Breast epithelium (tissue), 4 donors: ENCODE measurements at regions not wholly inside any gene's neighbourhood (a gene's known extent, or its start where the extent isn't known, plus 50 kb on each side); places are given as distances from the start of the nearest gene placed in this dataset.

Source experiments
- DNase-seq, 2 donors: peaks; one replicate each; pipeline ENCODE4 v3.0.0-alpha.2; 2019; ENCODE audit warnings: low spot score in 2 of 2
- H3K27ac ChIP-seq, 2 donors: fragments of 200-600 bp; sonication (generic) in 1 of 2; one replicate each; pipeline ENCODE4 v1.5.1; 2016 to 2019; ENCODE audit warnings: mild to moderate bottlenecking in 1 of 2
- H3K27me3 ChIP-seq, 2 donors: fragments of 200-600 bp; sonication (generic) in 1 of 2; one replicate each; pipeline versions ENCODE4 v1.5.1 to v1.6.0; 2017 to 2019; ENCODE audit warnings: control low read depth in 1 of 2, mild to moderate bottlenecking in 1 of 2
- H3K36me3 ChIP-seq: fragments of 200-600 bp; one replicate; pipeline ENCODE4 v1.5.1; 2019
- H3K4me1 ChIP-seq, 2 donors: fragments of 200-600 bp; sonication (generic); one replicate each; pipeline ENCODE4 v1.5.1; 2016 to 2019; ENCODE audit warnings: control low read depth in 1 of 2
- H3K4me3 ChIP-seq, 3 donors: fragments of 200-600 bp; sonication (generic); 1 replicate in 2 of 3; 2 replicates in 1 of 3; pipeline ENCODE4 v1.5.1; 2016 to 2019; ENCODE audit warnings: mild to moderate bottlenecking in 3 of 3, moderate library complexity in 2 of 3
- H3K9me3 ChIP-seq, 2 donors: fragments of 200-600 bp; sonication (generic) in 1 of 2; one replicate each; pipeline ENCODE4 v1.5.1; 2016 to 2019; ENCODE audit warnings: control low read depth in 1 of 2
- CTCF ChIP-seq, 3 donors: fragments of 450-650 bp; IDR thresholded peaks; one replicate each; pipeline ENCODE4 v1.5.1; 2016 to 2017; ENCODE audit warnings: antibody characterized with exemption in 3 of 3, mild to moderate bottlenecking in 3 of 3, moderate library complexity in 3 of 3
- POLR2A ChIP-seq: fragments of 450-650 bp; IDR thresholded peaks from one replicate; pipeline ENCODE4 v1.6.1; 2016; ENCODE audit warnings: antibody characterized with exemption, mild to moderate bottlenecking, moderate library complexity
- POLR2AphosphoS5 ChIP-seq, 3 donors: sonication (generic); formaldehyde crosslinking; IDR thresholded peaks; one replicate each; pipeline ENCODE4 v1.6.1; 2017; ENCODE audit warnings: antibody characterized with exemption in 3 of 3
- intact Hi-C: fragments of 100-400 bp; cut with DNase I; formaldehyde crosslinking; loops from one replicate; pipeline ENCODE4 v1.15.1; 2023; ENCODE audit warnings: low total_unique reads

DNA sequence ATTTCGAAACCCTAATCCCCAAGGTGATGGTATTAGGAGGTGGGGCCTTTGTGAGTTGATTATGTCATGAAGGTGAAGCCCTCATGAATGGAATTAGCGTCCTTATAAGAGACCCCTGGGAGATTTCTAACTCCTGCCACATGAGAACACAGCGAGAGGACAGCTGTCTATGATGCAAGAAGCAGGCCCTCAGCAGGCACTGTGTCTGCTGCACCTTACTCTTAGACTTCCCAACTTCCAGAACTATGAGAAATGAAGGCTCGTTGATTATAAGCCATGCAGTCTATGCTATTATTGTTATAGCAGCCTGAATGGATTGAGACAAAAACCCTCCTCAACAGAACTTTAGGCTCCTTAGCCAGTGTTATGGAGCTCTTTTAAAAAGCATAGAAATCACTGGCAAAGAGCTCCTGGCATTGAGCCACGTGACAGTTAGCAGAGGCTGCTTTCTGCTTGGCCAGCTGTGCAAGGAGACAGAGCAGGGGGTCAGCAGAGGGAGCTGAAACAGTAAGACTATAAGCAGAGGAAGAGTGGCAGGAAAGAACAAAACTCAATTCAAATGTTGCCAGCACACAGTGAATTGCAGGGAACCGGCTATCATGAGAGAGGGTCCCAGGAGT is 219.2 kb upstream of the FAT1 start:
- intact Hi-C loops: no loop called here
- DNase-seq: no peak
- no peaks in the 10 kb centered on the region for H3K27me3 ChIP-seq
- no peak for TF ChIP-seq CTCF (IDR thresholded peaks at IDR 0.05)
- TF ChIP-seq POLR2AphosphoS5 (IDR thresholded peaks at IDR 0.05): no peak
- TF ChIP-seq POLR2A: no peak
- H3K27ac ChIP-seq: no peak overlapping the region
- no peaks in the 10 kb centered on the region for H3K4me1 ChIP-seq
- no peaks in the 10 kb centered on the region for H3K9me3 ChIP-seq
- H3K4me3 ChIP-seq: no peak overlapping the region
- H3K36me3 ChIP-seq: no peaks in the 10 kb centered on the region

- Histone ChIP-seq H3K9me3 (no peaks in the 10 kb centered on the region), H3K4me3 (no peak overlapping the region), H3K4me1 (no peaks in the 10 kb centered on the region), H3K36me3 (no peaks in the 10 kb centered on the region), H3K27me3 (no peaks in the 10 kb centered on the region), H3K27ac (no peak overlapping the region)
- intact Hi-C loops: no loop called here
- DNase-seq: no peak
- TF ChIP-seq POLR2A: no peak
- no peak for TF ChIP-seq CTCF (IDR thresholded peaks at IDR 0.05)
- no peak for TF ChIP-seq POLR2AphosphoS5 (IDR thresholded peaks at IDR 0.05)
Observed at GRCh38 chr4:186943411-186943810, 219.8 kb upstream of the FAT1 start.

GRCh38 chr4:186946136-186946535 is 222.5 kb upstream of the FAT1 start:
- intact Hi-C loops: no loop called here
- no peak for TF ChIP-seq POLR2A
- TF ChIP-seq CTCF (IDR thresholded peaks at IDR 0.05): no peak
- TF ChIP-seq POLR2AphosphoS5 (IDR thresholded peaks at IDR 0.05): no peak
- no peak overlapping the region for H3K4me3 ChIP-seq

GRCh38 chr4:186946682-186947294 is 223.1 kb upstream of the FAT1 start:
- TF ChIP-seq POLR2AphosphoS5 (IDR thresholded peaks at IDR 0.05) (no peak), CTCF (IDR thresholded peaks at IDR 0.05) (no peak), POLR2A (no peak)
- intact Hi-C loops: no loop called here
- no peaks in the 10 kb centered on the region for H3K36me3 ChIP-seq
- no peaks in the 10 kb centered on the region for H3K4me1 ChIP-seq
- DNase-seq: no peak
- no peaks in the 10 kb centered on the region for H3K9me3 ChIP-seq
- H3K27ac ChIP-seq: no peak overlapping the region
- no peaks in the 10 kb centered on the region for H3K27me3 ChIP-seq
- no peak overlapping the region for H3K4me3 ChIP-seq

More at GRCh38 chr4:186946136-186946535, 222.5 kb upstream of the FAT1 start:
- Histone ChIP-seq H3K4me1 (no peaks in the 10 kb centered on the region), H3K27ac (no peak overlapping the region), H3K9me3 (no peaks in the 10 kb centered on the region), H3K36me3 (no peaks in the 10 kb centered on the region), H3K27me3 (no peaks in the 10 kb centered on the region)
- DNase-seq: no peak

GRCh38 chr4:186948361-186949242 is 224.9 kb upstream of the FAT1 start:
- no peaks in the 10 kb centered on the region for H3K9me3 ChIP-seq
- no peaks in the 10 kb centered on the region for H3K36me3 ChIP-seq
- DNase-seq: no peak
- no peak overlapping the region for H3K27ac ChIP-seq
- TF ChIP-seq POLR2A: no peak
- TF ChIP-seq CTCF (IDR thresholded peaks at IDR 0.05): no peak
- no peak for TF ChIP-seq POLR2AphosphoS5 (IDR thresholded peaks at IDR 0.05)
- no peak overlapping the region for H3K4me3 ChIP-seq
- H3K4me1 ChIP-seq: no peaks in the 10 kb centered on the region
- no peaks in the 10 kb centered on the region for H3K27me3 ChIP-seq
- intact Hi-C loops: no loop called here
